ENCODE measurements at regions not wholly inside any gene's neighbourhood (a gene's known extent, or its start where the extent isn't known, plus 50 kb on each side); places are given as distances from the start of the nearest gene placed in this dataset.

DNA sequence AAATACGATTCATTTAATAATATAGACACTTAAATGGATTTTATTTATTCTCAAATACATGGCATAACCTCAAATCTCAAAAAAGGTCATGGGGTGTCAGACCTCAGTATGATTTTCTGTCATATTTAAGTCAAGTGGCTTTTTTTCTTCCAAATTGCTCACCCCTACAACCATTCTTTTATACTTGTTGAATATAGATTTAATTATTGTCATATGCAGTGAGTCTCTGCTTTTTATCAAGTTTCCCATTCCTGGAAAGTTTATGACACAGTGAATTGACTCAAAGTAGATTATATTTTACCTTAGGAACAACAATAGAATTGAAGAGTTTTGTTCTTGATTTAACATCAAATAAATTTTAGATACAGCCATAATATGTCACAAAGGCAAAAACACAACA, 59.5 kb upstream of the IRF2BP2 start:
- Mint-ChIP-seq H3K4me1 (peaks cover 7% of the 10 kb centered on the region), H3K4me3 (no peak overlapping the region), H3K9me3 (ENCODE audit: insufficient read depth) (no peaks in the 10 kb centered on the region), H3K27ac (no peak overlapping the region), H3K27me3 (no peaks in the 10 kb centered on the region)
- no peaks in the 10 kb centered on the region for H3K36me3 ChIP-seq (replicated peaks in 1 of 2; ENCODE audit: control extremely low read depth in 1 of 2, control insufficient read depth in 1 of 2, extremely low read depth in 1 of 2, insufficient read depth in 2 of 2, low read length in 1 of 2)
- H3K9me3 ChIP-seq (ENCODE audit: control extremely low read depth in 1 of 3, control insufficient read depth in 2 of 3, insufficient read depth in 1 of 3, low read length in 2 of 3) = no peaks in the 10 kb centered on the region
- ATAC-seq (ENCODE audit: low read depth) (no peak), DNase-seq (no peak)
- no peak overlapping the region for H3K4me3 ChIP-seq (ENCODE audit: control extremely low read depth in 1 of 5, extremely low read depth in 1 of 5, insufficient read depth in 1 of 5, low read depth in 2 of 5, low read length in 4 of 5)
- POLR2A ChIA-PET = no interaction called here
- TF ChIP-seq, protein P1, sequence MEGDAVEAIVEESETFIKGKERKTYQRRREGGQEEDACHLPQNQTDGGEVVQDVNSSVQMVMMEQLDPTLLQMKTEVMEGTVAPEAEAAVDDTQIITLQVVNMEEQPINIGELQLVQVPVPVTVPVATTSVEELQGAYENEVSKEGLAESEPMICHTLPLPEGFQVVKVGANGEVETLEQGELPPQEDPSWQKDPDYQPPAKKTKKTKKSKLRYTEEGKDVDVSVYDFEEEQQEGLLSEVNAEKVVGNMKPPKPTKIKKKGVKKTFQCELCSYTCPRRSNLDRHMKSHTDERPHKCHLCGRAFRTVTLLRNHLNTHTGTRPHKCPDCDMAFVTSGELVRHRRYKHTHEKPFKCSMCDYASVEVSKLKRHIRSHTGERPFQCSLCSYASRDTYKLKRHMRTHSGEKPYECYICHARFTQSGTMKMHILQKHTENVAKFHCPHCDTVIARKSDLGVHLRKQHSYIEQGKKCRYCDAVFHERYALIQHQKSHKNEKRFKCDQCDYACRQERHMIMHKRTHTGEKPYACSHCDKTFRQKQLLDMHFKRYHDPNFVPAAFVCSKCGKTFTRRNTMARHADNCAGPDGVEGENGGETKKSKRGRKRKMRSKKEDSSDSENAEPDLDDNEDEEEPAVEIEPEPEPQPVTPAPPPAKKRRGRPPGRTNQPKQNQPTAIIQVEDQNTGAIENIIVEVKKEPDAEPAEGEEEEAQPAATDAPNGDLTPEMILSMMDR (IDR thresholded peaks at IDR 0.05) = no peak
- no peak for TF ChIP-seq EZH2 (IDR thresholded peaks at IDR 0.05; ENCODE audit: borderline replicate concordance, insufficient read depth, low read depth, low read length, poor library complexity, severe bottlenecking)
- no peak overlapping the region for H3K27ac ChIP-seq (ENCODE audit: low read length in 2 of 2)
- no CpG with 5 or more reads among the region's 1 CpG for WGBS (ENCODE audit: insufficient coverage)
- H3K9ac ChIP-seq (ENCODE audit: low read length) = no peak overlapping the region
- H3K4me2 ChIP-seq (replicated peaks; ENCODE audit: low read depth, low read length, poor library complexity, severe bottlenecking) = no peak overlapping the region
- no peaks in the 10 kb centered on the region for H3K27me3 ChIP-seq (replicated peaks in 1 of 4; ENCODE audit: control extremely low read depth in 1 of 4, control insufficient read depth in 3 of 4, insufficient read depth in 4 of 4, low read length in 3 of 4)
- no peaks in the 10 kb centered on the region for H4K20me1 ChIP-seq (ENCODE audit: control insufficient read depth, insufficient read depth, low read length, poor library complexity, severe bottlenecking)
- intact Hi-C loops (cut with micrococcal nuclease) = loop anchor here (5.0 kb wide), 1 partner anchor 42 kb away; no protein-coding TSS in a partner anchor
- no peaks in the 10 kb centered on the region for H3K4me1 ChIP-seq (ENCODE audit: control insufficient read depth in 2 of 2, insufficient read depth in 2 of 2, low read length in 2 of 2)
- no peak overlapping the region for H2AFZ ChIP-seq (ENCODE audit: insufficient read depth, low read depth, low read length, poor library complexity, severe bottlenecking)
- H3K79me2 ChIP-seq (ENCODE audit: control insufficient read depth, insufficient read depth, low read length) = no peaks in the 10 kb centered on the region
- CTCF ChIA-PET = no interaction called here

DNA sequence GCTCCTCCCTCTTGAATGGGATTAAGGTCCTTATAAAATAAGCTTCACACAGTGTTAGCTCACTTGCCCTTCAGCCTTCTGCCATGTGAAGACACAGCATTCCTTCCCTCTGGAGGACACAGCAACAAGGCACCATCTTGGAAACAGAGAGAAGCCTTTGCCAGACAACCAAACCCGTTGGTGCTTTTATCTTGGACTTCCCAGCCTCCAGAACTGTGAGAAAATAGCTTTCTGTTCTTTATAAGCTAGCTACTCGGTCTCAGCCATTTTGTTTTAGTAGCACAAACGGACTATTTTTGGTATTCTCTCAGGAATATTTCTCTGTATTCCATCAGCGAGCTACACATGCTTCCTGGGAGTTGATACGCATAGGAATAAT, 58.6 kb upstream of the IRF2BP2 start:
- Histone ChIP-seq H3K4me3 (ENCODE audit: control extremely low read depth in 1 of 5, extremely low read depth in 1 of 5, insufficient read depth in 1 of 5, low read depth in 2 of 5, low read length in 4 of 5) (no peak overlapping the region), H3K27ac (ENCODE audit: low read length in 2 of 2) (no peak overlapping the region), H3K36me3 (replicated peaks in 1 of 2; ENCODE audit: control extremely low read depth in 1 of 2, control insufficient read depth in 1 of 2, extremely low read depth in 1 of 2, insufficient read depth in 2 of 2, low read length in 1 of 2) (no peaks in the 10 kb centered on the region), H3K27me3 (replicated peaks in 1 of 4; ENCODE audit: control extremely low read depth in 1 of 4, control insufficient read depth in 3 of 4, insufficient read depth in 4 of 4, low read length in 3 of 4) (no peaks in the 10 kb centered on the region), H3K4me2 (replicated peaks; ENCODE audit: low read depth, low read length, poor library complexity, severe bottlenecking) (no peak overlapping the region), H4K20me1 (ENCODE audit: control insufficient read depth, insufficient read depth, low read length, poor library complexity, severe bottlenecking) (no peaks in the 10 kb centered on the region), H3K79me2 (ENCODE audit: control insufficient read depth, insufficient read depth, low read length) (no peaks in the 10 kb centered on the region), H3K9me3 (ENCODE audit: control extremely low read depth in 1 of 3, control insufficient read depth in 2 of 3, insufficient read depth in 1 of 3, low read length in 2 of 3) (no peaks in the 10 kb centered on the region), H2AFZ (ENCODE audit: insufficient read depth, low read depth, low read length, poor library complexity, severe bottlenecking) (no peak overlapping the region), H3K9ac (ENCODE audit: low read length) (no peak overlapping the region), H3K4me1 (ENCODE audit: control insufficient read depth in 2 of 2, insufficient read depth in 2 of 2, low read length in 2 of 2) (no peaks in the 10 kb centered on the region)
- peaks cover 7% of the 10 kb centered on the region for H3K4me1 Mint-ChIP-seq
- DNase-seq (no peak), ATAC-seq (ENCODE audit: low read depth) (no peak)
- H3K27me3 Mint-ChIP-seq = no peaks in the 10 kb centered on the region
- no peak overlapping the region for H3K4me3 Mint-ChIP-seq
- no peak overlapping the region for H3K27ac Mint-ChIP-seq
- ChIA-PET POLR2A (no interaction called here), CTCF (no interaction called here)
- WGBS (ENCODE audit: insufficient coverage) = 86% methylated on average over 2 of the region's 5 CpGs
- TF ChIP-seq EZH2 (IDR thresholded peaks at IDR 0.05; ENCODE audit: borderline replicate concordance, insufficient read depth, low read depth, low read length, poor library complexity, severe bottlenecking) = no peak
- TF ChIP-seq, protein P1 (IDR thresholded peaks at IDR 0.05) = no peak
- H3K9me3 Mint-ChIP-seq (ENCODE audit: insufficient read depth) = no peaks in the 10 kb centered on the region
- intact Hi-C loops (cut with micrococcal nuclease) = loop anchor here (5.0 kb wide), 1 partner anchor 41 kb away; no protein-coding TSS in a partner anchor
